HG03159 (cell line): ENCODE measurements at regions not wholly inside any gene's neighbourhood (a gene's known extent, or its start where the extent isn't known, plus 50 kb on each side); places are given as distances from the start of the nearest gene placed in this dataset.

ENCODE experiments used
- ATAC-seq: cut with Tn5 transposase; IDR thresholded peaks from one replicate; pipeline ENCODE4 v1.9.1; 2021; ENCODE audit warnings: mild to moderate bottlenecking, moderate library complexity; ENCODE audit not compliant: unreplicated experiment

DNA sequence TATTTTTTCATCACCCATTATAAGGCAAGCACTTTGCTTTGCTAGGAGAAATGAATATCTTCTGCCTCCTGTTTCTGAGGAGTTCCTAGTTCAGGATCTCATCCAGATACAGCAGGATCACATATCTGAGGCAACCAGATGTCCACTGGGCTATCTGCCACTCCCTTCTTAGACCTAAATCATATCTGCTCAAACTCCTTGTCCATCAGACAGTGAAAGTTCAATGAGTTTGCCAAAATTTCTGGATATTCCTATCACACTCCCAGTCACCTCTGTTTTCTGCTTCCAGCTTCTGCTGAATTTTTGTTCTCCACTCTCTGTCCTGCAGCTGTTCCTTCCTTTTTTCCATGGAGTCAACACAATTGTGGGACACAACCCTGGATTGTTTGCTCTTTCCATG is 54.2 kb upstream of the BASP1 start:
- ATAC-seq, result no peak

GRCh38 chr5:17167171-17167891 is 50.1 kb upstream of the BASP1 start:
- no peak for ATAC-seq
